Breast epithelium (tissue), 3 donors: ENCODE measurements at regions not wholly inside any gene's neighbourhood (a gene's known extent, or its start where the extent isn't known, plus 50 kb on each side); places are given as distances from the start of the nearest gene placed in this dataset.

ENCODE experiments used
- POLR2A ChIP-seq: fragments of 450-650 bp; IDR thresholded peaks from one replicate; pipeline ENCODE4 v1.6.1; 2016; ENCODE audit warnings: antibody characterized with exemption, mild to moderate bottlenecking, moderate library complexity
- POLR2AphosphoS5 ChIP-seq, 3 donors: sonication (generic); formaldehyde crosslinking; IDR thresholded peaks; one replicate each; pipeline ENCODE4 v1.6.1; 2017; ENCODE audit warnings: antibody characterized with exemption in 3 of 3
- TF ChIP-seq, protein P1 (sequence below), 3 donors: fragments of 450-650 bp; IDR thresholded peaks; one replicate each; pipeline ENCODE4 v1.5.1; 2016 to 2017; ENCODE audit warnings: antibody characterized with exemption in 3 of 3, mild to moderate bottlenecking in 3 of 3, moderate library complexity in 3 of 3

DNA sequence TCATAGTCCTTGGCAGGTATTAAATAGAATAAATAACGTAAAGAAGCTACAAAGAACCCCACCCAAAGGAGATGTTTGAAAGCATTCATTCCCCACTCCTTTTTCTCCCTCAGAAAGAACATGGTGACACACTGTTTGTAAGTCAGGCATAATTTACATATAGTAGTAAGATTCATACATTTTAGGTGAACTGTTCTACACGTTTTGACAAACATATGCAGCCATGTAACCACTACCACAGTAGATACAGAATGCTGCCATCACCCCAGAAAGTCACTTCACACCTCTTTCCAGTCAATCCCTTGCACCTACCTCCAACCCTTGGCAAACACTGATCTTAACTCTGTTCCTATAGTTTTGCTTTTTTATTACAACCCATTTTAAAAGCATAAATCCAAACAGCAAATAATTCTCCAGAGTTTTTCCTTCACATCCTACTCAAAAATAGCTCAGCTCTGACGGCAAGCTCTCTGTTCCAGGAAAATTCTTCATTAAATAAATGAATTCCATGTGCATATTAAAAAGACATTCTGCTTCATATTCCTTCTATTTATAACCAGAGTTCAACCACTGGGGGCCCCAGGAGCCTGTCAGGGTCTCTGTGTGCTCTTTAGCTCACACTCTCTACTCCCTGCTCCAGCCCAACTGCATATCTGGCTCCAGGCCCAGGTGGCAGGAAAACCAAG, 258.8 kb downstream of the PLPP3 start:
- TF ChIP-seq POLR2A (no peak), POLR2AphosphoS5 (IDR thresholded peaks at IDR 0.05) (no peak)
- TF ChIP-seq, protein P1, sequence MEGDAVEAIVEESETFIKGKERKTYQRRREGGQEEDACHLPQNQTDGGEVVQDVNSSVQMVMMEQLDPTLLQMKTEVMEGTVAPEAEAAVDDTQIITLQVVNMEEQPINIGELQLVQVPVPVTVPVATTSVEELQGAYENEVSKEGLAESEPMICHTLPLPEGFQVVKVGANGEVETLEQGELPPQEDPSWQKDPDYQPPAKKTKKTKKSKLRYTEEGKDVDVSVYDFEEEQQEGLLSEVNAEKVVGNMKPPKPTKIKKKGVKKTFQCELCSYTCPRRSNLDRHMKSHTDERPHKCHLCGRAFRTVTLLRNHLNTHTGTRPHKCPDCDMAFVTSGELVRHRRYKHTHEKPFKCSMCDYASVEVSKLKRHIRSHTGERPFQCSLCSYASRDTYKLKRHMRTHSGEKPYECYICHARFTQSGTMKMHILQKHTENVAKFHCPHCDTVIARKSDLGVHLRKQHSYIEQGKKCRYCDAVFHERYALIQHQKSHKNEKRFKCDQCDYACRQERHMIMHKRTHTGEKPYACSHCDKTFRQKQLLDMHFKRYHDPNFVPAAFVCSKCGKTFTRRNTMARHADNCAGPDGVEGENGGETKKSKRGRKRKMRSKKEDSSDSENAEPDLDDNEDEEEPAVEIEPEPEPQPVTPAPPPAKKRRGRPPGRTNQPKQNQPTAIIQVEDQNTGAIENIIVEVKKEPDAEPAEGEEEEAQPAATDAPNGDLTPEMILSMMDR (IDR thresholded peaks at IDR 0.05), result no peak
